NOMO-1 (cell line): ENCODE measurements at regions not wholly inside any gene's neighbourhood (a gene's known extent, or its start where the extent isn't known, plus 50 kb on each side); places are given as distances from the start of the nearest gene placed in this dataset.

Experiments
- DNase-seq, 2 experiments: peaks; one replicate each; lab custom pipeline; 2025; ENCODE audit not compliant: unreplicated experiment in 2 of 2; lab: John Stamatoyannopoulos, UW

- no peak for DNase-seq
Observed at GRCh38 chr14:54207476-54208462, 189.0 kb upstream of the CDKN3 start.

- DNase-seq = no peak
Observed at GRCh38 chr14:54208751-54209150, 188.1 kb upstream of the CDKN3 start.

- DNase-seq = no peak
Observed at GRCh38 chr14:54209511-54210250, 187.1 kb upstream of the CDKN3 start.

- no peak for DNase-seq
Observed at GRCh38 chr14:54211551-54212308, 185.1 kb upstream of the CDKN3 start.

GRCh38 chr14:54213536-54213935, 183.3 kb upstream of the CDKN3 start:
- DNase-seq = no peak

GRCh38 chr14:54216827-54217226, 180.0 kb upstream of the CDKN3 start:
- DNase-seq = no peak

GRCh38 chr14:54219261-54220070, 177.3 kb upstream of the CDKN3 start:
- no peak for DNase-seq

GRCh38 chr14:54220071-54220703, 176.6 kb upstream of the CDKN3 start:
- no peak for DNase-seq

GRCh38 chr14:54220704-54221431, 175.9 kb upstream of the CDKN3 start:
- DNase-seq = no peak

GRCh38 chr14:54221432-54221803, 175.4 kb upstream of the CDKN3 start:
- DNase-seq = no peak

- no peak for DNase-seq
Observed at GRCh38 chr14:54221971-54222370, 174.8 kb upstream of the CDKN3 start.

- DNase-seq = no peak
Observed at GRCh38 chr14:54223831-54224402, 172.9 kb upstream of the CDKN3 start.

- DNase-seq = no peak
Observed at GRCh38 chr14:54225457-54226060, 171.2 kb upstream of the CDKN3 start.

- no peak for DNase-seq
Observed at GRCh38 chr14:54226103-54226502, 170.7 kb upstream of the CDKN3 start.

GRCh38 chr14:54226558-54226957, 170.2 kb upstream of the CDKN3 start:
- no peak for DNase-seq

GRCh38 chr14:54229136-54229535, 167.7 kb upstream of the CDKN3 start:
- no peak for DNase-seq

GRCh38 chr14:54230645-54231044, 166.2 kb upstream of the CDKN3 start:
- DNase-seq = no peak

GRCh38 chr14:54232735-54233134, 164.1 kb upstream of the CDKN3 start:
- no peak for DNase-seq
